Gastroesophageal sphincter (tissue), 4 donors: ENCODE measurements at regions not wholly inside any gene's neighbourhood (a gene's known extent, or its start where the extent isn't known, plus 50 kb on each side); places are given as distances from the start of the nearest gene placed in this dataset.

ENCODE experiments used
- ATAC-seq: fragments of 150-250 bp; one replicate; pipeline ENCODE4 v1.9.1; 2016; ENCODE audit warnings: mild to moderate bottlenecking, moderate library complexity
- H3K27ac ChIP-seq, 4 donors: fragments of 200-600 bp; sonication (generic) in 3 of 4; 1 replicate in 3 of 4; 2 replicates in 1 of 4; pipeline ENCODE4 v1.5.1; 2016 to 2019
- H3K27me3 ChIP-seq: fragments of 200-600 bp; sonication (generic); one replicate; pipeline ENCODE4 v1.5.1; 2019
- H3K36me3 ChIP-seq, 2 donors: fragments of 200-600 bp; sonication (generic); one replicate each; pipeline ENCODE4 v1.5.1; 2019; ENCODE audit warnings: control low read depth in 1 of 2
- H3K4me1 ChIP-seq, 3 donors: fragments of 200-600 bp; sonication (generic); 1 replicate in 2 of 3; 2 replicates in 1 of 3; pipeline ENCODE4 v1.5.1; 2016 to 2019; ENCODE audit warnings: control low read depth in 2 of 3
- H3K4me3 ChIP-seq, 2 donors: fragments of 200-600 bp; sonication (generic); one replicate each; pipeline ENCODE4 v1.5.1; 2019; ENCODE audit warnings: mild to moderate bottlenecking in 1 of 2, moderate library complexity in 1 of 2
- H3K9me3 ChIP-seq, 3 donors: fragments of 200-600 bp; sonication (generic); one replicate each; pipeline ENCODE4 v1.5.1; 2017 to 2019; ENCODE audit warnings: control low read depth in 2 of 3
- CTCF ChIP-seq, 4 experiments: fragments of 200-600 bp in 2 of 4; fragments of 450-650 bp in 2 of 4; sonication (generic) in 1 of 4; IDR thresholded peaks; one replicate each; pipeline ENCODE4 v1.5.1; 2017 to 2019; ENCODE audit warnings: antibody characterized with exemption in 4 of 4, mild to moderate bottlenecking in 2 of 4, moderate library complexity in 2 of 4
- EP300 ChIP-seq: sonication (generic); formaldehyde crosslinking; IDR thresholded peaks from one replicate; pipeline ENCODE4 v1.6.1; 2017; ENCODE audit warnings: antibody characterized with exemption, mild to moderate bottlenecking
- POLR2A ChIP-seq, 2 donors: fragments of 450-650 bp; IDR thresholded peaks; one replicate each; pipeline ENCODE4 v1.6.1; 2017; ENCODE audit warnings: antibody characterized with exemption in 2 of 2, mild to moderate bottlenecking in 2 of 2, moderate library complexity in 1 of 2
- POLR2AphosphoS5 ChIP-seq: sonication (generic); formaldehyde crosslinking; IDR thresholded peaks from one replicate; pipeline ENCODE4 v1.6.1; 2017; ENCODE audit warnings: antibody characterized with exemption
- WGBS, 2 donors: methylation state at CpG; one replicate each; pipeline ENCODE4 v1.1.5; 2018; ENCODE audit warnings: low coverage in 1 of 2; 5-methylcytosine and 5-hydroxymethylcytosine counted together

GRCh38 chr6:142562865-142563264, 261.1 kb downstream of the ADGRG6 start:
- no peak overlapping the region for H3K4me3 ChIP-seq
- no peaks in the 10 kb centered on the region for H3K36me3 ChIP-seq
- no peak overlapping the region for H3K27ac ChIP-seq
- no peaks in the 10 kb centered on the region for H3K9me3 ChIP-seq
- TF ChIP-seq CTCF (IDR thresholded peaks at IDR 0.05) (no peak), EP300 (no peak), POLR2AphosphoS5 (no peak), POLR2A (IDR thresholded peaks at IDR 0.05) (no peak)
- WGBS, 2 donors, result 95 to 97% methylated on average over 4 of the region's 4 CpGs
- no peak for ATAC-seq
- no peaks in the 10 kb centered on the region for H3K4me1 ChIP-seq
- no peaks in the 10 kb centered on the region for H3K27me3 ChIP-seq

GRCh38 chr6:142566628-142567396, 265.0 kb downstream of the ADGRG6 start:
- H3K4me1 ChIP-seq, result peaks cover 0 to 11% (median 0%) of the 10 kb centered on the region in 3 donors
- no peaks in the 10 kb centered on the region for H3K9me3 ChIP-seq
- no peaks in the 10 kb centered on the region for H3K27me3 ChIP-seq
- no peaks in the 10 kb centered on the region for H3K36me3 ChIP-seq
- TF ChIP-seq POLR2AphosphoS5 (no peak), CTCF (IDR thresholded peaks at IDR 0.05) (peak; percentile 56 to 80 (median 61))
- no peak overlapping the region for H3K4me3 ChIP-seq
- ATAC-seq, result peak; percentile 53
- H3K27ac ChIP-seq, result no peak overlapping the region
- 59 to 61% methylated on average over 5 to 10 of the region's 10 CpGs for WGBS, 2 donors

DNA sequence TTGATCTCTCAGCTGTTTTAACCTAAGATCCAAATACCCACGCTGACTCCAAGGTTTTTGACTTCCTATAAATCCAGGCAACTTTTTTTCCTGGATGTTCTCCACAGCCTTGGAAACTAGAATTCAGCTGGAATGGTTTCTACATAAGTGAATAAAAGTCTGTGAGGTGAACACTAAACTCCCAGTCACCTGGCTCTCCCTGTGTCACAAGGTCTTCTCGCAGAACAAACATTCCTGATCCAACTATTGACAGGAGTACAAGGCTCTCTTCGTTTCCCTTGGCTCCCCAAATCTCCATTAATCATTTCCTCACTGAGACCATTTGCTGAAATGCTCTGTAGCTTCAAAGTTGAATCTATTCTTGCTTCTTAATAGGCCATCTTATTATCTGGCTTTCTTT, 265.7 kb downstream of the ADGRG6 start:
- no peak overlapping the region for H3K27ac ChIP-seq
- WGBS, 2 donors, result 62 to 83% methylated on average over 3 of the region's 3 CpGs
- peaks cover 0 to 11% (median 0%) of the 10 kb centered on the region in 3 donors for H3K4me1 ChIP-seq
- no peaks in the 10 kb centered on the region for H3K9me3 ChIP-seq
- H3K4me3 ChIP-seq, result no peak overlapping the region
- no peak for TF ChIP-seq EP300
- TF ChIP-seq POLR2AphosphoS5, result no peak
- TF ChIP-seq CTCF (IDR thresholded peaks at IDR 0.05), result no peak
- TF ChIP-seq POLR2A (IDR thresholded peaks at IDR 0.05), result no peak
- H3K36me3 ChIP-seq, result no peaks in the 10 kb centered on the region
- no peak for ATAC-seq
- H3K27me3 ChIP-seq, result no peaks in the 10 kb centered on the region

- no peak overlapping the region for H3K4me3 ChIP-seq
- H3K27ac ChIP-seq, result peak overlapping the region in 1 of 4 donors; percentile 5
- WGBS, 2 donors, result 0 to 43% methylated on average over 1 of the region's 1 CpG
Measured at GRCh38 chr6:142568857-142569597, 267.2 kb downstream of the ADGRG6 start.

More at GRCh38 chr6:142568857-142569597, 267.2 kb downstream of the ADGRG6 start:
- no peaks in the 10 kb centered on the region for H3K27me3 ChIP-seq
- ATAC-seq, result no peak
- peaks cover 0 to 11% (median 0%) of the 10 kb centered on the region in 3 donors for H3K4me1 ChIP-seq
- no peak for TF ChIP-seq POLR2A (IDR thresholded peaks at IDR 0.05)
- TF ChIP-seq EP300, result no peak
- no peak for TF ChIP-seq POLR2AphosphoS5
- TF ChIP-seq CTCF (IDR thresholded peaks at IDR 0.05), result no peak
- peaks cover 0 to 3% (median 0%) of the 10 kb centered on the region in 3 donors for H3K9me3 ChIP-seq
- H3K36me3 ChIP-seq, result no peaks in the 10 kb centered on the region
